Caco-2 (cell line): ENCODE measurements at regions not wholly inside any gene's neighbourhood (a gene's known extent, or its start where the extent isn't known, plus 50 kb on each side); places are given as distances from the start of the nearest gene placed in this dataset.

Experiments used
- BruUV-seq: library from RNA; stranded (reverse); fragments of 400-500 nt; replicated peaks from 2 replicates; lab custom pipeline; 2021; lab: Mats Ljungman, UMichigan
- CTCF ChIA-PET: fragments of 300-600 bp; sonication (Branson Sonifier 250); formaldehyde crosslinking; loops from one replicate; lab custom pipeline; 2022; ENCODE audit warnings: antibody characterized with exemption; lab: Charles Lee
- POLR2A ChIA-PET: fragments of 300-600 bp; sonication (Branson Sonifier 250); formaldehyde crosslinking; loops from one replicate; lab custom pipeline; 2022; ENCODE audit warnings: antibody characterized with exemption; lab: Charles Lee
- DNase-seq, 2 experiments: peaks; one replicate each; pipeline versions ENCODE4 v3.0.0 to v3.0.0-alpha.2; 2020 to 2022
- H3K27me3 ChIP-seq: replicated peaks from 2 replicates; pipeline ENCODE4 v1.6.0; 2011; ENCODE audit warnings: low read length; ENCODE audit not compliant: control insufficient read depth, insufficient read depth
- H3K36me3 ChIP-seq: 2 replicates; pipeline ENCODE4 v1.5.1; 2011; ENCODE audit warnings: low read length; ENCODE audit not compliant: control insufficient read depth, insufficient read depth
- H3K4me1 ChIP-seq: fragments of 250-450 bp; sonication (Bioruptor Pico); 2 replicates; pipeline ENCODE4 v1.5.1; 2020; ENCODE audit warnings: mild to moderate bottlenecking
- H3K4me3 ChIP-seq: 2 replicates; pipeline ENCODE4 v1.5.1; 2011; ENCODE audit warnings: low read depth, mild to moderate bottlenecking, control low read depth, low read length
- H3K9me3 ChIP-seq: fragments of 250-450 bp; sonication (Bioruptor Pico); 2 replicates; pipeline ENCODE4 v1.5.1; 2020; ENCODE audit warnings: mild to moderate bottlenecking, moderate library complexity
- H3K27ac Mint-ChIP-seq: one replicate; pipeline ENCODE4 v1.8.0; 2022; ENCODE audit warnings: mixed read lengths; ENCODE audit not compliant: unreplicated experiment
- H3K27me3 Mint-ChIP-seq: one replicate; pipeline ENCODE4 v1.8.0; 2022; ENCODE audit warnings: mixed read lengths; ENCODE audit not compliant: insufficient read depth, unreplicated experiment
- H3K36me3 Mint-ChIP-seq: one replicate; pipeline ENCODE4 v1.8.0; 2022; ENCODE audit warnings: mild to moderate bottlenecking, mixed read lengths; ENCODE audit not compliant: insufficient read depth, unreplicated experiment
- H3K4me1 Mint-ChIP-seq: one replicate; pipeline ENCODE4 v1.8.0; 2022; ENCODE audit warnings: low read depth, mixed read lengths; ENCODE audit not compliant: unreplicated experiment
- H3K4me3 Mint-ChIP-seq: one replicate; pipeline ENCODE4 v1.8.0; 2022; ENCODE audit warnings: mild to moderate bottlenecking, moderate library complexity, mixed read lengths; ENCODE audit not compliant: unreplicated experiment
- H3K9me3 Mint-ChIP-seq: one replicate; pipeline ENCODE4 v1.8.0; 2022; ENCODE audit warnings: mixed read lengths; ENCODE audit not compliant: unreplicated experiment
- CTCF ChIP-seq, 2 experiments: fragments of 200-600 bp in 1 of 2; IDR thresholded peaks; 1 replicate in 1 of 2; 2 replicates in 1 of 2; pipeline versions ENCODE4 v1.5.1 to v1.8.0; 2011 to 2022; ENCODE audit warnings: antibody characterized with exemption in 1 of 2, control low read depth in 1 of 2, inconsistent platforms in 1 of 2, low read depth in 1 of 2, low read length in 1 of 2, mild to moderate bottlenecking in 1 of 2, moderate library complexity in 1 of 2; ENCODE audit not compliant: insufficient read depth in 1 of 2, severe bottlenecking in 1 of 2, unreplicated experiment in 1 of 2
- intact Hi-C: fragments of 100-400 bp; cut with micrococcal nuclease; formaldehyde crosslinking; loops from one replicate; pipeline ENCODE4 v1.10.0; 2022; ENCODE audit not compliant: unreplicated experiment

- BruUV-seq = no TSS peak
- intact Hi-C loops = no loop called here
- H3K36me3 ChIP-seq = no peaks in the 10 kb centered on the region
- H3K36me3 Mint-ChIP-seq = no peaks in the 10 kb centered on the region
- H3K27ac Mint-ChIP-seq = no peak overlapping the region
- H3K4me1 Mint-ChIP-seq = no peaks in the 10 kb centered on the region
- CTCF ChIA-PET = interaction anchor here (0.5 kb wide), 1 partner anchor 35 kb away, joined by 4 read pairs; no protein-coding TSS in a partner anchor
- H3K27me3 ChIP-seq = no peaks in the 10 kb centered on the region
- no peaks in the 10 kb centered on the region for H3K9me3 ChIP-seq
- POLR2A ChIA-PET = no interaction called here
- H3K9me3 Mint-ChIP-seq = no peaks in the 10 kb centered on the region
- no peaks in the 10 kb centered on the region for H3K27me3 Mint-ChIP-seq
- H3K4me3 Mint-ChIP-seq = no peak overlapping the region
- DNase-seq = no peak
- H3K4me1 ChIP-seq = no peaks in the 10 kb centered on the region
- H3K4me3 ChIP-seq = no peak overlapping the region
- no peak for TF ChIP-seq CTCF (IDR thresholded peaks at IDR 0.05; ENCODE audit: insufficient read depth in 1 of 2, low read depth in 1 of 2, low read length in 1 of 2, severe bottlenecking in 1 of 2, unreplicated experiment in 1 of 2)
Observed at GRCh38 chr20:53698371-53698978, 104.8 kb upstream of the ZNF217 start.

- Mint-ChIP-seq H3K9me3 (no peaks in the 10 kb centered on the region), H3K27me3 (no peaks in the 10 kb centered on the region), H3K4me3 (no peak overlapping the region), H3K36me3 (no peaks in the 10 kb centered on the region), H3K4me1 (peaks cover 10% of the 10 kb centered on the region), H3K27ac (no peak overlapping the region)
- no peak for DNase-seq
- Histone ChIP-seq H3K4me1 (peaks cover 7% of the 10 kb centered on the region; the same call in 1 of the 2 replicates), H3K4me3 (no peak overlapping the region), H3K9me3 (no peaks in the 10 kb centered on the region), H3K27me3 (no peaks in the 10 kb centered on the region), H3K36me3 (no peaks in the 10 kb centered on the region)
- no peak for TF ChIP-seq CTCF (IDR thresholded peaks at IDR 0.05; ENCODE audit: insufficient read depth in 1 of 2, low read depth in 1 of 2, low read length in 1 of 2, severe bottlenecking in 1 of 2, unreplicated experiment in 1 of 2)
- ChIA-PET POLR2A (no interaction called here), CTCF (interaction anchor here (0.6 kb wide), 1 partner anchor 154 kb away, joined by 3 read pairs; no protein-coding TSS in a partner anchor)
- BruUV-seq = no TSS peak
- intact Hi-C loops = no loop called here
Observed at GRCh38 chr20:53695797-53696527, 102.3 kb upstream of the ZNF217 start.

DNA sequence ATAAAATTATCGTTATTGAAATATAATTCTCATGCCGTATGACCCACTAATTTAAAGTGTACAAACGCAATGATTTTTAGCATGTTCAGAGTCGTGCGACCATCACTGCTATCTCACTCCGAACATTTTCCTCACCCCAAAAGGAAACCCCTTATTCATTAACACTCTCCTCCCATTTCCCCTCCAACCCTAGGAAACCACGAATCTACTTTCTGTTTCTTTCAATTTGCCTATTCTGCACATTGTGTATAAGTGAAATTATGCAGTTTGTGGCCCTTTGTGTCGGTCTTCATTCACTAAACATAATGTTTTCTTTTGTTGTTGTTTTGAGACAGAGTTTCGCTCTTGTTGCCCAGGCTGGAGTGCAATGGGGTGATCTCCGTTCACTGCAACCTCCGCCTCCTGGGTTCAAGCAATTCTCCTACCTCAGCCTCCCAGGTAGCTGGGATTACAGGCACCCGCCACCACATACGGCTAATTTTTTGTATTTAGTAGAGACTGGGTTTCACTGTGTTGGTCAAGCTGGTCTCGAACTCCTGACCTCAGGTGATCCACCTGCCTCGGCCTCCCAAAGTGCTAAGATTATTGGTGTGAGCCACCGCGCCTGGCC, 99.7 kb upstream of the ZNF217 start:
- H3K36me3 Mint-ChIP-seq = no peaks in the 10 kb centered on the region
- no peaks in the 10 kb centered on the region for H3K27me3 ChIP-seq
- no peak overlapping the region for H3K4me3 ChIP-seq
- H3K27ac Mint-ChIP-seq = no peak overlapping the region
- H3K4me3 Mint-ChIP-seq = no peak overlapping the region
- TF ChIP-seq CTCF (IDR thresholded peaks at IDR 0.05; ENCODE audit: insufficient read depth in 1 of 2, low read depth in 1 of 2, low read length in 1 of 2, severe bottlenecking in 1 of 2, unreplicated experiment in 1 of 2) = no peak
- no peaks in the 10 kb centered on the region for H3K9me3 ChIP-seq
- intact Hi-C loops = no loop called here
- no peaks in the 10 kb centered on the region for H3K27me3 Mint-ChIP-seq
- no peaks in the 10 kb centered on the region for H3K9me3 Mint-ChIP-seq
- H3K36me3 ChIP-seq = no peaks in the 10 kb centered on the region
- no peak for DNase-seq
- BruUV-seq = no TSS peak
- H3K4me1 ChIP-seq = peaks cover 7% of the 10 kb centered on the region; the same call in 1 of the 2 replicates
- H3K4me1 Mint-ChIP-seq = peaks cover 12% of the 10 kb centered on the region
- CTCF ChIA-PET = no interaction called here
- POLR2A ChIA-PET = no interaction called here
